Medulla oblongata (tissue), 1 donor: ENCODE measurements at regions not wholly inside any gene's neighbourhood (a gene's known extent, or its start where the extent isn't known, plus 50 kb on each side); places are given as distances from the start of the nearest gene placed in this dataset.
A peak's percentile ranks its signal among the peaks of the same experiment; 100 is the strongest.

Experiments used
- DNase-seq: peaks from one replicate; pipeline ENCODE4 v3.0.0-alpha.2; 2015; ENCODE audit errors: extremely low spot score

DNA sequence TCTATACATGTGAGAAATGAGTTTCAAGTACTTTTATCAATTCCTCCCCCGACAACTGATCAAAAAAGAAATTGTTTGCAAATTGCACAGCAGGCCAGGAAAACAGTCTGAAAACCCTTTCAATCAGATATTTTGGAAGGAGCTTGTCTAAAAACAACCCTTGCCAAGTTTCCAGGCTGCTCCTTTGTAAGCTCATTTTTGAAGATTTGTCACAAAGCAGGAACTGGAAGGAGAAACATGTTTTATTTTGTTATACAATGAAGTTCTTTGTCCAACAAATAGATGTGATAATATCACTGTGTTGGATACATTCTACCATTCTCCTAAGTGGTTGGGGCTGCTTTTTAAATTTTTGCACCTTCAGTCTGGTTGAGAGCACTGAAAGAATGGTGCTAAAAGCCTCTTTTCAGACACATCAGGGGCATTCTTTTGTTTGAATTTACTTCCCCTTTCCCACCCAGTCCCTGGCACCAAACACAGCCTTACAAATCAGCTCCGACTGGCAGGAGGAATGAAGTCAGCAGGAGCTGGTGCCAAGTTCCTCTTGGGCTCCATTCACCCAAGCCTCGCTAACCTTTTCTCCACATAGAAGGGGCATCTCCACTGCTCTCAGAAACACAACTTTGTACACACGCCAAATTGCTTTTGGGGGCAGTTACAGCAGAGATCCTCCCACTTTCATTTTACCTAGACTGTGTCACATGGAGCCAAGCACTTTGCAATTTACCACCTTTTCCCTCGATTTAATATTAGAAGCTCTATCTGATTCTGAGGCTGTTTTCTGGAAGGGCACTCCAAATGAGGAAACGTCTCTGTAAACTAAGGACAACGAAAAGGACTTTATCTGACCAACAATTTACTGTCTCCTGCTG is 88.0 kb downstream of the C1D start:
- peak; percentile 87 for DNase-seq

DNA sequence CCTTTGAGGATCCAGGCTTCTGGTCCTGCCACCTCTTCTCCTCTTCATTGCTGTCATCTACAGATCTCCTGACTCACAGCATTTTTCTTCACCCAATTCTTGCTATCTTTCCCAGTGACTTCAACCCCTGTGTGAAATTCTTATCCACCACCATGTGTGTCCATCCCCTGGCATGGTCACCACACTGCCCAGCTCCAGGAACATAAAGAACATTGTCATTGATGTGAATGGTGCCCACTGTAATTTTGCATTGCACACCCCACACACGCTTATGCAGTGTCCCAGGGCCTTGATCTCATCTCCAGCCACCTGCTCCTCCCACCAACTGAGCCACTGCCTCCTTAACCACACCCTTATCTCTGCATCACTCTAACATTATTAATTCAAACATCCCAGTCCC is 85.3 kb downstream of the C1D start:
- DNase-seq = no peak

GRCh38 chr2:67982956-67983355 is 79.8 kb downstream of the C1D start:
- DNase-seq = no peak

GRCh38 chr2:67984600-67984999 is 78.2 kb downstream of the C1D start:
- no peak for DNase-seq

- DNase-seq = no peak
These were observed 77.2 kb downstream of the C1D start for GRCh38 chr2:67985586-67985985.

DNA sequence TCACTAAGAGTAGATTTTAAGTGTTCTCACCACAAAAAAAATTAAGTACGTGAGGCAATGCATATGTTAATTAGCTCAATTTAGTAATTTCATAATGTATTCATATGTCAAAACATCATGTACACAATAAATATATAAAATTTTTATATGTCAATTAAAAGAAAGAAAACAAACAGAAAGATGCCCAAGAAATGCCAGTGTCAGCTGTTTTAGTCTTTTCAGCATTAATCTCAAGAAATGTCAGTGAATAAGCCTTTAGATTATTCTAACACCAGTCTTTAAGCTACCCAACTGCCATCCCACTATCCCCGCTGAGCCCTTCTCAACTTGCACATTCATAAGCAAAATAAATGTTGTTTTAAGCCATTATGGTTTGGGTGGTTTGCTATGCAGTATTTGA is 76.5 kb downstream of the C1D start:
- DNase-seq = no peak
